ENCODE measurements at regions not wholly inside any gene's neighbourhood (a gene's known extent, or its start where the extent isn't known, plus 50 kb on each side); places are given as distances from the start of the nearest gene placed in this dataset.

DNA sequence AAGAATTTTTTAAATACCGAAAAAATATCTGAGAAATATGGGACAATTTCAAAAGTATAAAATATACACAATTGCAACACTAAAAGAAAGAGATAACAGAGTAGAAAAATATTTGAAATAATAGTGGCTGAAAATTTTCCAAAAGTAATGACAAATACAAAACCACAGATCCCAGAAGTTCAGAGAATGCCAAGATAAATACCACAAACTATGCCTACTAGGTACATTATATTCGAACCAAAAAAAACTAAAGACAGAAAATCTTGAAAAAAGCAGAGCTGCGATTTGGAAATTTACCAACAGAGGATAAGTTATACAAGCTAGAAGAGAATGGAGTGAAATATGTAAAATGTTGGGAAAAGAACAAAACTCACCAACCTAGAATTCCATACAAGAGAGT lies 191.3 kb upstream of the ELAC2 start:
- H3K36me3 Mint-ChIP-seq: no peaks in the 10 kb centered on the region
- H3K4me3 ChIP-seq (ENCODE audit: low read length): no peak overlapping the region
- H3K27me3 ChIP-seq (ENCODE audit: insufficient read depth, low read length, poor library complexity, severe bottlenecking): no peaks in the 10 kb centered on the region
- DNase-seq: no peak
- ChIA-PET CTCF (no interaction called here), POLR2A (no interaction called here)
- no peaks in the 10 kb centered on the region for H3K4me1 ChIP-seq (ENCODE audit: insufficient read depth, low read length)
- no peak overlapping the region for H3K27ac Mint-ChIP-seq
- H3K4me1 Mint-ChIP-seq: no peaks in the 10 kb centered on the region
- no peaks in the 10 kb centered on the region for H3K9me3 ChIP-seq (ENCODE audit: low read length)
- H3K4me3 Mint-ChIP-seq: no peak overlapping the region
- H3K27ac ChIP-seq (ENCODE audit: low read depth, low read length): no peak overlapping the region
- H3K9me3 Mint-ChIP-seq: peaks cover 0 to 8% (median 2%) of the 10 kb centered on the region in 5 donors
- no peaks in the 10 kb centered on the region for H3K27me3 Mint-ChIP-seq
- no peaks in the 10 kb centered on the region for H3K36me3 ChIP-seq (ENCODE audit: insufficient read depth, low read length)

GRCh38 chr17:13204607-13205237 lies 186.9 kb upstream of the ELAC2 start:
- no peaks in the 10 kb centered on the region for H3K9me3 ChIP-seq (ENCODE audit: low read length)
- H3K27ac Mint-ChIP-seq: no peak overlapping the region
- no peaks in the 10 kb centered on the region for H3K4me1 ChIP-seq (ENCODE audit: insufficient read depth, low read length)
- peaks cover 0 to 8% of the 10 kb centered on the region in 2 donors for H3K27me3 Mint-ChIP-seq
- no peaks in the 10 kb centered on the region for H3K27me3 ChIP-seq (ENCODE audit: insufficient read depth, low read length, poor library complexity, severe bottlenecking)
- H3K4me3 ChIP-seq (ENCODE audit: low read length): no peak overlapping the region
- ChIA-PET POLR2A (no interaction called here), CTCF (no interaction called here)
- no peak overlapping the region for H3K27ac ChIP-seq (ENCODE audit: low read depth, low read length)
- no peaks in the 10 kb centered on the region for H3K36me3 Mint-ChIP-seq
- no peak overlapping the region for H3K4me3 Mint-ChIP-seq
- no peak for DNase-seq
- H3K9me3 Mint-ChIP-seq: peaks cover 0 to 3% (median 2%) of the 10 kb centered on the region in 5 donors
- H3K4me1 Mint-ChIP-seq: no peaks in the 10 kb centered on the region
- H3K36me3 ChIP-seq (ENCODE audit: insufficient read depth, low read length): no peaks in the 10 kb centered on the region

GRCh38 chr17:13202835-13203234 lies 185.0 kb upstream of the ELAC2 start:
- no peaks in the 10 kb centered on the region for H3K27me3 ChIP-seq (ENCODE audit: insufficient read depth, low read length, poor library complexity, severe bottlenecking)
- no peaks in the 10 kb centered on the region for H3K36me3 Mint-ChIP-seq
- no peak overlapping the region for H3K27ac ChIP-seq (ENCODE audit: low read depth, low read length)
- ChIA-PET CTCF (no interaction called here), POLR2A (no interaction called here)
- no peak overlapping the region for H3K27ac Mint-ChIP-seq
- no peaks in the 10 kb centered on the region for H3K4me1 ChIP-seq (ENCODE audit: insufficient read depth, low read length)
- no peaks in the 10 kb centered on the region for H3K4me1 Mint-ChIP-seq
- peaks cover 0 to 4% (median 2%) of the 10 kb centered on the region in 5 donors for H3K9me3 Mint-ChIP-seq
- no peak for DNase-seq
- no peak overlapping the region for H3K4me3 Mint-ChIP-seq
- H3K36me3 ChIP-seq (ENCODE audit: insufficient read depth, low read length): no peaks in the 10 kb centered on the region
- H3K9me3 ChIP-seq (ENCODE audit: low read length): no peaks in the 10 kb centered on the region
- no peak overlapping the region for H3K4me3 ChIP-seq (ENCODE audit: low read length)
- peaks cover 0 to 8% of the 10 kb centered on the region in 2 donors for H3K27me3 Mint-ChIP-seq

GRCh38 chr17:13200671-13201070 lies 182.8 kb upstream of the ELAC2 start:
- H3K27me3 ChIP-seq (ENCODE audit: insufficient read depth, low read length, poor library complexity, severe bottlenecking): no peaks in the 10 kb centered on the region
- no peak overlapping the region for H3K27ac Mint-ChIP-seq
- ChIA-PET POLR2A (no interaction called here), CTCF (no interaction called here)
- H3K9me3 Mint-ChIP-seq: peaks cover 0 to 4% (median 2%) of the 10 kb centered on the region in 5 donors
- DNase-seq: no peak
- peaks cover 0 to 8% of the 10 kb centered on the region in 2 donors for H3K27me3 Mint-ChIP-seq
- no peaks in the 10 kb centered on the region for H3K4me1 Mint-ChIP-seq
- no peaks in the 10 kb centered on the region for H3K36me3 Mint-ChIP-seq
- H3K4me1 ChIP-seq (ENCODE audit: insufficient read depth, low read length): no peaks in the 10 kb centered on the region
- H3K4me3 ChIP-seq (ENCODE audit: low read length): no peak overlapping the region
- H3K36me3 ChIP-seq (ENCODE audit: insufficient read depth, low read length): no peaks in the 10 kb centered on the region
- no peak overlapping the region for H3K27ac ChIP-seq (ENCODE audit: low read depth, low read length)
- no peaks in the 10 kb centered on the region for H3K9me3 ChIP-seq (ENCODE audit: low read length)
- H3K4me3 Mint-ChIP-seq: no peak overlapping the region

DNA sequence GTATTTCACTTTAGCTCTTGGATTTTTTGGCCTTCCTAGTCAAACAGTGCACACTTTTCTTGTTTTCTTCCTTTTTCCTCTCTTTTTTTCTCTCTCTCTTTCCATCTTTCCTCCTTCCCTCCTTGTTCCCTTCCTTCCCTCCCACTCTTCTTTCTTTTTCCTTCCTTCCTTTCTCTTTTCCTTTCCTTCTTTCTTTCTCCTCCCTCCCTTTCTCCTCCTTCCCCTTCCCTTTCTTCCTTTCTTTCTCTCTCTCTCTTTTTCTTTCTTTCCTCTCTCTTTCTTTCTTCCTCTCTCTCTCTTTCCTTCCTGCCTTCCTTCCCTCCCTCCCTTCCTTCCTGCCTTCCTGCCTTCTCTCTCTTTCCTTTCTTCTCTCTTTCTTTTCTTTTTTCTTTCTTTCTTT lies 181.6 kb upstream of the ELAC2 start:
- Mint-ChIP-seq H3K27me3 (peaks cover 0 to 8% of the 10 kb centered on the region in 2 donors), H3K36me3 (no peaks in the 10 kb centered on the region), H3K27ac (no peak overlapping the region), H3K4me3 (no peak overlapping the region), H3K9me3 (peaks cover 0 to 4% (median 2%) of the 10 kb centered on the region in 5 donors), H3K4me1 (no peaks in the 10 kb centered on the region)
- ChIA-PET CTCF (no interaction called here), POLR2A (no interaction called here)
- Histone ChIP-seq H3K27ac (ENCODE audit: low read depth, low read length) (no peak overlapping the region), H3K4me3 (ENCODE audit: low read length) (no peak overlapping the region), H3K4me1 (ENCODE audit: insufficient read depth, low read length) (no peaks in the 10 kb centered on the region), H3K36me3 (ENCODE audit: insufficient read depth, low read length) (no peaks in the 10 kb centered on the region), H3K9me3 (ENCODE audit: low read length) (no peaks in the 10 kb centered on the region), H3K27me3 (ENCODE audit: insufficient read depth, low read length, poor library complexity, severe bottlenecking) (no peaks in the 10 kb centered on the region)
- DNase-seq: no peak

DNA sequence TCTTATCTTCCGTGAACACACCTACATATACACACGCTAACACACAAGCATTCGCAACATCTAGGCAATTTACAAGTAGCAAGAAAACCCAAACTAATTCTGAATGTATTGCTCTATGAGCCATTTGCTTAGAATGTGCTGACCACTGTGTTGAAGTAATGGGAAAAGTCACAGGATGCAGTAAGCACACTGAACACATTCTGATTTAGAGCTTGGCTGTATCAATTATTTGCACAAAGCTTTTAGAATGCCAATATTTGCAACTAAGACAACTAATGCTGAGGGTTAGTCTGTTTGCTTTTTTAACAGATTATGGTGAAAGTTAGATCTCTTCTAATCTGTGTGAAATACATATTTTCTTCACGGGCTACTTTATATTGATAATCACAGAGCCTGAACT lies 179.8 kb upstream of the ELAC2 start:
- Histone ChIP-seq H3K27me3 (ENCODE audit: insufficient read depth, low read length, poor library complexity, severe bottlenecking) (no peaks in the 10 kb centered on the region), H3K4me1 (ENCODE audit: insufficient read depth, low read length) (no peaks in the 10 kb centered on the region), H3K9me3 (ENCODE audit: low read length) (no peaks in the 10 kb centered on the region), H3K36me3 (ENCODE audit: insufficient read depth, low read length) (no peaks in the 10 kb centered on the region), H3K4me3 (ENCODE audit: low read length) (no peak overlapping the region), H3K27ac (ENCODE audit: low read depth, low read length) (no peak overlapping the region)
- H3K27ac Mint-ChIP-seq: no peak overlapping the region
- ChIA-PET POLR2A (no interaction called here), CTCF (no interaction called here)
- no peak overlapping the region for H3K4me3 Mint-ChIP-seq
- H3K36me3 Mint-ChIP-seq: no peaks in the 10 kb centered on the region
- H3K27me3 Mint-ChIP-seq: peaks cover 0 to 8% of the 10 kb centered on the region in 2 donors
- H3K4me1 Mint-ChIP-seq: no peaks in the 10 kb centered on the region
- DNase-seq: no peak
- H3K9me3 Mint-ChIP-seq: peaks cover 0 to 4% (median 1%) of the 10 kb centered on the region in 5 donors

DNA sequence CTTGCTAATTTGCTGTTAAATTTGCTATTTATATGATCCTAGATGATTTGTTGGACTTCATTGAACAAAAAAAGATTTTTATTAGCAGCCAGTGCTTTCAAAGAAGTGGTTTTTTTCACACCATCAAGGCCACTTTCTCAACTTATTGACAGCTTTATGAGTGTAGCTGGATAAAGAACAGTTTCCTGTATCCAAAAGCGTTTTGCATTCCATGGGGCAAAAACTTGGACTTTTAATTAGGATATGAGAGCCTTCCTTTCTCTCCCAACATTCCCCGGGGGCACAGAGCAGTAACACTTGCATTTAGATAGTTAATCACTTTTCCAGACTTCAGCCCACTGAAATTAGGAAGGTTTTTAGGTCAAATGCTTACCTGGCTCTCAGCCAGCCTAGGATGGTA lies 177.1 kb upstream of the ELAC2 start:
- Mint-ChIP-seq H3K4me3 (no peak overlapping the region), H3K36me3 (no peaks in the 10 kb centered on the region), H3K27ac (no peak overlapping the region), H3K9me3 (peaks cover 0 to 7% (median 3%) of the 10 kb centered on the region in 5 donors), H3K27me3 (no peaks in the 10 kb centered on the region), H3K4me1 (no peaks in the 10 kb centered on the region)
- Histone ChIP-seq H3K4me1 (ENCODE audit: insufficient read depth, low read length) (no peaks in the 10 kb centered on the region), H3K27ac (ENCODE audit: low read depth, low read length) (no peak overlapping the region), H3K4me3 (ENCODE audit: low read length) (no peak overlapping the region), H3K36me3 (ENCODE audit: insufficient read depth, low read length) (no peaks in the 10 kb centered on the region), H3K9me3 (ENCODE audit: low read length) (no peaks in the 10 kb centered on the region), H3K27me3 (ENCODE audit: insufficient read depth, low read length, poor library complexity, severe bottlenecking) (no peaks in the 10 kb centered on the region)
- POLR2A ChIA-PET: no interaction called here
- DNase-seq: no peak
- CTCF ChIA-PET: no interaction called here

DNA sequence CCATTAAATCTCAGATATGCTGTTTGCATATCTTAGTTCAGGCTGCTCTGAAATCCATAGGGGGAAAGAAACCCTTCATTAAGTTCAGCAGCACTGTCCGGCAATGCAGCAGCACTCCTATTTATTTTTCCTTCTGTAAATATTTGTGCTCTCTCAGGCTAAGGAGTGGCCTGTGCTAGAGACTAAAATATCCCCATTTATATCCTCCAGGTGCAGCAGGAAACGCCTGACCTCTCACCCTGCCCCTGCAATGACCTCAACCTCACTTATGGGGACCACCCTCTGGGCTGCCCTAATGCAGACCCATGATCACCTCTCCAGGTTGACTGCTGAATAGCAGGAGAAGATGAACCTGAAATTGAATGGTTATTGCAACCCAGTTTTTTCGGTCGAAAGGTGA lies 165.0 kb upstream of the ELAC2 start:
- Mint-ChIP-seq H3K9me3 (peaks cover 0 to 11% (median 4%) of the 10 kb centered on the region in 5 donors), H3K27me3 (peaks cover 0 to 1% of the 10 kb centered on the region in 2 donors), H3K27ac (no peak overlapping the region), H3K36me3 (no peaks in the 10 kb centered on the region), H3K4me1 (no peaks in the 10 kb centered on the region), H3K4me3 (no peak overlapping the region)
- H3K9me3 ChIP-seq (ENCODE audit: low read length): no peaks in the 10 kb centered on the region
- no peaks in the 10 kb centered on the region for H3K36me3 ChIP-seq (ENCODE audit: insufficient read depth, low read length)
- CTCF ChIA-PET: no interaction called here
- no peaks in the 10 kb centered on the region for H3K4me1 ChIP-seq (ENCODE audit: insufficient read depth, low read length)
- no peaks in the 10 kb centered on the region for H3K27me3 ChIP-seq (ENCODE audit: insufficient read depth, low read length, poor library complexity, severe bottlenecking)
- H3K27ac ChIP-seq (ENCODE audit: low read depth, low read length): no peak overlapping the region
- POLR2A ChIA-PET: no interaction called here
- H3K4me3 ChIP-seq (ENCODE audit: low read length): no peak overlapping the region
- DNase-seq: no peak

DNA sequence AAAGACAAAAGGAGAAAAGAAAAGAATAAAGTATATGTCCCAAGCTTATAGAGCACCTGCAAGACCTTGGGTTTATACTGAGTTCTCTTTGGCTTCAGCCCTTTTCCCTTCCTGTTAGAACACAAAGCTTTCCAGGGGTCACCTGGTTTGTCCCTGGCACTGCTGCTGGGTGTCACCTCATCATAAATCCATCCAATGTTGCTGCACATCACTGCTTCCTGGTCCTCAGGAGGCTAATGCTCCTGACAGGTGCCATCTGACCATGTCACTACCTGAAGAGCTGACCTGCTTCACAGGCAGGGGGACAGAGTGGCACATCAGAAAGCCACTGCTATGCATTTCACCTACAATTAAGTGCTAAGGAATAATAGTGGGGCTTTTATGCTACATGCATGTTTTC lies 164.6 kb upstream of the ELAC2 start:
- DNase-seq: no peak
- H3K27me3 ChIP-seq (ENCODE audit: insufficient read depth, low read length, poor library complexity, severe bottlenecking): no peaks in the 10 kb centered on the region
- H3K4me3 ChIP-seq (ENCODE audit: low read length): no peak overlapping the region
- H3K36me3 ChIP-seq (ENCODE audit: insufficient read depth, low read length): no peaks in the 10 kb centered on the region
- ChIA-PET CTCF (no interaction called here), POLR2A (no interaction called here)
- H3K9me3 ChIP-seq (ENCODE audit: low read length): no peaks in the 10 kb centered on the region
- Mint-ChIP-seq H3K9me3 (peaks cover 0 to 11% (median 4%) of the 10 kb centered on the region in 5 donors), H3K27ac (no peak overlapping the region), H3K27me3 (peaks cover 0 to 1% of the 10 kb centered on the region in 2 donors), H3K36me3 (no peaks in the 10 kb centered on the region), H3K4me3 (no peak overlapping the region), H3K4me1 (no peaks in the 10 kb centered on the region)
- no peaks in the 10 kb centered on the region for H3K4me1 ChIP-seq (ENCODE audit: insufficient read depth, low read length)
- no peak overlapping the region for H3K27ac ChIP-seq (ENCODE audit: low read depth, low read length)

All from CD8-positive, alpha-beta memory T cell (primary cell).